WERI-Rb-1 (cell line): ENCODE measurements at regions not wholly inside any gene's neighbourhood (a gene's known extent, or its start where the extent isn't known, plus 50 kb on each side); places are given as distances from the start of the nearest gene placed in this dataset.

Source experiments
- DNase-seq: peaks from one replicate; pipeline ENCODE4 v3.0.0-alpha.2; 2020
- H3K27ac ChIP-seq: fragments of 250-450 bp; sonication (Bioruptor Pico); 2 replicates; pipeline ENCODE4 v1.5.1; 2020; ENCODE audit warnings: mild to moderate bottlenecking, moderate library complexity
- H3K27me3 ChIP-seq: fragments of 250-450 bp; sonication (Bioruptor Pico); 2 replicates; pipeline ENCODE4 v1.5.1; 2021; ENCODE audit warnings: mild to moderate bottlenecking, low read depth, moderate library complexity; ENCODE audit not compliant: insufficient read depth, severe bottlenecking
- H3K36me3 ChIP-seq: fragments of 250-450 bp; sonication (Bioruptor Pico); 2 replicates; pipeline ENCODE4 v1.5.1; 2020; ENCODE audit warnings: mild to moderate bottlenecking, moderate library complexity
- H3K4me3 ChIP-seq: 2 replicates; pipeline ENCODE4 v1.5.1; 2011; ENCODE audit warnings: low read depth, mild to moderate bottlenecking, control low read depth, low read length
- H3K9me3 ChIP-seq: fragments of 250-450 bp; sonication (Bioruptor Pico); 2 replicates; pipeline ENCODE4 v1.5.1; 2021; ENCODE audit warnings: mild to moderate bottlenecking, moderate library complexity; ENCODE audit not compliant: severe bottlenecking
- TF ChIP-seq, protein P1 (sequence below): IDR thresholded peaks from 2 replicates; pipeline ENCODE4 v1.5.1; 2011; ENCODE audit warnings: low read depth, mild to moderate bottlenecking, control low read depth, inconsistent platforms, low read length

DNA sequence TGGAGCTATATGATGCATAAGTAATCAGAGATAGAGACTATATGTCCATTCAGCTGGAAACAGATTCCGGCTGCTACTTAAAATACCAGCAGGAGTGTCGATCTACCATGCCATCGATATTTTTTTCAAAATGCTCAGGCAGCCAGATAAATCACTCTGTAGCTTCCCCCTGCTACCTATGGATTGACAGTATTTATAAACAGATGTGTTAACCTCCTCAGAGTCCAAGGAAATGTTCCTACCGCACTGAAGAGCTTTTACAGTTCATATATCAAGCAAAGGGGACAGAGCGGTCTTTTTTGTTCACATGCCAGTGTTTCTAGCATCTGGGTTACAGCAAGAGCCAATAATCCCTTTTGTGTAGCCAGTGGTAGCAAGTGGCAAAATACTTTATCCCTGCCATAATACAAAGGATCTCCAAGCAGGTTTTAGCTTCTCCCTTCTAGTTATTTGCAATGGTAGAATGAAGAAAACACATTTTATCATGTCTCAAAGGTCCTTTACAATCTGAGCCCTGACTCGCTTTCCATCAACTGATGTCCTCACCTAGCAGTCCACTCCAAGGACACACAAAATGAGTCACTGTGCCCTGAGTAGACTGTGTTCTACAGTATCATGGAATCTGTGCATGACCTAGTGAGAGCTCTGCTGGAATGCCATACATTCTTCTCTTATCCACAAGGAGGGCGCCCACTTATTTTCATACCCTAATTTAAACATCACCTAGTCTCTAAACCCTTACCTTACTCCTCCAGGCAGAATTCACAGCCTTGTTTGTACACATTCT lies 507.0 kb downstream of the TBL1XR1 start:
- H3K27me3 ChIP-seq: no peaks in the 10 kb centered on the region
- no peaks in the 10 kb centered on the region for H3K9me3 ChIP-seq
- TF ChIP-seq, protein P1, sequence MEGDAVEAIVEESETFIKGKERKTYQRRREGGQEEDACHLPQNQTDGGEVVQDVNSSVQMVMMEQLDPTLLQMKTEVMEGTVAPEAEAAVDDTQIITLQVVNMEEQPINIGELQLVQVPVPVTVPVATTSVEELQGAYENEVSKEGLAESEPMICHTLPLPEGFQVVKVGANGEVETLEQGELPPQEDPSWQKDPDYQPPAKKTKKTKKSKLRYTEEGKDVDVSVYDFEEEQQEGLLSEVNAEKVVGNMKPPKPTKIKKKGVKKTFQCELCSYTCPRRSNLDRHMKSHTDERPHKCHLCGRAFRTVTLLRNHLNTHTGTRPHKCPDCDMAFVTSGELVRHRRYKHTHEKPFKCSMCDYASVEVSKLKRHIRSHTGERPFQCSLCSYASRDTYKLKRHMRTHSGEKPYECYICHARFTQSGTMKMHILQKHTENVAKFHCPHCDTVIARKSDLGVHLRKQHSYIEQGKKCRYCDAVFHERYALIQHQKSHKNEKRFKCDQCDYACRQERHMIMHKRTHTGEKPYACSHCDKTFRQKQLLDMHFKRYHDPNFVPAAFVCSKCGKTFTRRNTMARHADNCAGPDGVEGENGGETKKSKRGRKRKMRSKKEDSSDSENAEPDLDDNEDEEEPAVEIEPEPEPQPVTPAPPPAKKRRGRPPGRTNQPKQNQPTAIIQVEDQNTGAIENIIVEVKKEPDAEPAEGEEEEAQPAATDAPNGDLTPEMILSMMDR: no peak
- no peak for DNase-seq
- no peak overlapping the region for H3K27ac ChIP-seq
- no peaks in the 10 kb centered on the region for H3K36me3 ChIP-seq
- H3K4me3 ChIP-seq: no peak overlapping the region

DNA sequence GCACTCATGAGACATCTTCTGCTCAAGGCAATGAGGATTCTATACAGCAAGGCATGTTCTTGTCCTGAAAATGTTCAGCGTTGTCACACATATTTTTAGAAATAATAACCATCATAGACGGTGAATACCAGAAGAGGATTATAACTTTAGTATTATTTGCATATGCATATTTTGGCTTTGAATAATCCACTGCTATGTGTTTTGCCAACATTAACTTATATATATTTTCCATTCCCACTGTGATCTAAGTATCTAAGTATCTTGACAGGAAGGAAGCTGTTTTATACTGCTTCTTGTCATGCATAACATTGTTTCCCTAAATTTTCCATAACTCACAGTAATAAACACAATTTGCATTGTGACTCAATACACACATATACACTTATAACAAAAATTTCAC lies 509.5 kb downstream of the TBL1XR1 start:
- Histone ChIP-seq H3K27me3 (no peaks in the 10 kb centered on the region), H3K27ac (no peak overlapping the region), H3K36me3 (no peaks in the 10 kb centered on the region), H3K9me3 (no peaks in the 10 kb centered on the region), H3K4me3 (no peak overlapping the region)
- TF ChIP-seq, protein P1: no peak
- DNase-seq: no peak

DNA sequence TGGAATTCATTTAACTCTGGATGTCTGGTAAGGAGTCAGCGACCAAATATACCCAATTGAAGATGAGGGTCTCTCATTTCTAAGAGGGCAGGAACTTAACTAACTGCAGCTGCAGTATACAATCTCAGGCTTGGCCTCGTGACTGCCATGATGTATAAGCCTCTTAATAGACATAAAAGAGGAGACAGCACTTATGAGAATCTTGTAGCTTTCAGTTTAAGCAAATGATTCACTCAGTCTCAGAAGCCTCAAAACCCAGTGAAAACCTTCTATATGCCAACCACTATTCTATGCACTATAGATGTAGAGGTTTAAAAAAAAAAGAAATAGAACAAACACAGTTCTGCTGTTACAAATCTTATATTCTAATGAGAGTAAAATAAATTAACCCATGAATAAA lies 513.9 kb downstream of the TBL1XR1 start:
- H3K27ac ChIP-seq: no peak overlapping the region
- H3K4me3 ChIP-seq: no peak overlapping the region

DNA sequence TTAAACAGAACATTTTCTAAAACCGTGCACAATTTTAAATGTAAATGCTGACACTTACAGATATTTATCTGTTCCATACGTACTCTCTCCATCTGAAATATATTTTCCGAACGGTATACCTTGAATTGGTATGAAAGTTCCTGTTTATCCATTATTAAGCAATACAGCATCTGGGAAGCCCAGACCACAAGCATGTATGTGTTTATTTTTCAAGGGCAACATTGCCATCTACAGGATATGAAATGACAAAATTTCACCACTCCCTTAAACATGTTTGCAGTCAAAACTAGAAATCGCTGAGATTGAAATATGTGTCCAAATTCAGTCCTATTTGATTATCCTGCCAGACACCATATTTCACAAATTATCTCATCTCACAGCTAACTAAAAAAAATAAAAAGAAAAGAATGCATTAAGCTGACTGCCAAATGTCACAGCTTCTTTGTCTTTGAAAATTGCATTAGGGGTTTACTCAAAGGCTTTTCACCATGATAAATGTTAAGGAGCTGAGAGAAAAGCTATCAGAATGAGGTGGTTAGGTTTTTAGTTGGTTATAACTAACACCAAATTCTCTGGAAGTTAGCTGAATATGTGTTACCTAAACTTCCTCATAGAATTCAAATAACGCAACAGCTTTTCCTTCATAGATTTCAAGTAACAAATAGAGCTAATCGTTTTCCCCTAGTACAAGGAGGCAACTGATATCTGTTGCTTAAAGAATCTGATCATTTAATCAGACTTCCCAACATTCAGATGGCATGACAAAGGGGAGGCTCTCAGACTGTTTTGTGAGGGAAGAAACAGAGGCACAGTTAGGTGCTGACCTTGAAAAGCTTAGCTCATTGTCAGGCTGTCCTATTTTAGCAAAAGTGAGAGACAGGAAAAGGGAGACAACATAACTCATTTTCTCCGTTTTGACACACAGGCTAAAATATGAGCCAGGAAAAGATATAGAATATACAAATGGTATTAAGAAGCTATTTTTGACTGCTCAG lies 533.1 kb downstream of the TBL1XR1 start:
- peak; percentile 8 for DNase-seq
- H3K4me3 ChIP-seq: no peak overlapping the region
- TF ChIP-seq, protein P1: no peak

More for the DNA sequence above, 513.9 kb downstream of the TBL1XR1 start:
- TF ChIP-seq, protein P1: no peak
- Histone ChIP-seq H3K9me3 (no peaks in the 10 kb centered on the region), H3K27me3 (no peaks in the 10 kb centered on the region), H3K36me3 (no peaks in the 10 kb centered on the region)
- no peak for DNase-seq

DNA sequence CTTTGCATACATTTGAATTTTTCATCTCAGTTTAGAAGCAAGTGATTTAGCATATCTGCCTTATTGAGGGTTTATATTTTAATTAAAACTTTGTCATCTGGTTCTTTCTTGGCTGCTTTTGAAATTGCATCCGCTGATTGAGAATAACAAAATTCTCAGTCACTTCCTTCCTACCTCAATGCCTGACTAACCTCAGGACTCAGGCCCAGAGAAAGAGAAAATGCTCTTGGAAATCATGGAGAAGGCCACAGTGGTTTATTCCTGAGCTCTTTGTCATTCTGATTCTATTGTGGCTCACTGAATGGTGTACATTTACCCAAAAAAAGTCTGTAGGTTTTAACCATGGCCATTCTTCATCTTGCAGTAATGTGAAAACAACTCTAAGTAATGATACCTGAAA lies 533.9 kb downstream of the TBL1XR1 start:
- no peak for DNase-seq
- Histone ChIP-seq H3K9me3 (no peaks in the 10 kb centered on the region), H3K36me3 (no peaks in the 10 kb centered on the region), H3K4me3 (no peak overlapping the region), H3K27ac (no peak overlapping the region), H3K27me3 (no peaks in the 10 kb centered on the region)
- TF ChIP-seq, protein P1: no peak

More for the DNA sequence above, 533.1 kb downstream of the TBL1XR1 start:
- Histone ChIP-seq H3K27ac (no peak overlapping the region), H3K36me3 (no peaks in the 10 kb centered on the region), H3K9me3 (no peaks in the 10 kb centered on the region), H3K27me3 (no peaks in the 10 kb centered on the region)
